ENCODE measurements at regions not wholly inside any gene's neighbourhood (a gene's known extent, or its start where the extent isn't known, plus 50 kb on each side); places are given as distances from the start of the nearest gene placed in this dataset.
A peak's percentile ranks its signal among the peaks of the same experiment; 100 is the strongest.

GRCh38 chr6:27156874-27157458 lies 90.5 kb upstream of the PRSS16 start:
- no peak for TF ChIP-seq CTCF (IDR thresholded peaks at IDR 0.05)
- intact Hi-C loops (cut with micrococcal nuclease): loop anchor here (10.0 kb wide), 1 partner anchor 738 kb away; a partner anchor contains a TSS

GRCh38 chr6:27157459-27158315 lies 89.8 kb upstream of the PRSS16 start:
- H3K79me2 ChIP-seq (ENCODE audit: insufficient read depth, low read length): no peaks in the 10 kb centered on the region
- intact Hi-C loops (cut with micrococcal nuclease): loop anchor here (1.0 to 10.0 kb wide), 2 partner anchors 30 to 737 kb away; a partner anchor contains a TSS
- WGBS (ENCODE audit: insufficient coverage): 0% methylated on average over 30 of the region's 34 CpGs
- H3K4me1 ChIP-seq (ENCODE audit: control insufficient read depth in 1 of 2, insufficient read depth in 2 of 2, low read length in 2 of 2): peaks cover 16% of the 10 kb centered on the region in 2 donors
- Mint-ChIP-seq H3K9me3 (no peaks in the 10 kb centered on the region), H3K27me3 (ENCODE audit: low read depth in 3 of 3) (peaks cover 0 to 8% (median 7%) of the 10 kb centered on the region in 3 donors), H3K4me3 (peak overlapping the region; percentile 78 to 91), H3K36me3 (no peaks in the 10 kb centered on the region), H3K4me1 (peaks cover 23% of the 10 kb centered on the region), H3K27ac (peak overlapping the region in 1 of 7 donors; percentile 73)
- H2AFZ ChIP-seq (ENCODE audit: insufficient read depth, low read depth, low read length, poor library complexity, severe bottlenecking): peak overlapping the region; percentile 67
- H3K9ac ChIP-seq (ENCODE audit: insufficient read depth, low read length, poor library complexity, severe bottlenecking): no peak overlapping the region
- DNase-seq: peak; percentile 61 to 79 (median 74)
- H3K27ac ChIP-seq (ENCODE audit: low read depth in 1 of 2, low read length in 2 of 2): no peak overlapping the region
- H3K27me3 ChIP-seq (ENCODE audit: control insufficient read depth in 2 of 2, insufficient read depth in 2 of 2, low read length in 2 of 2): no peaks in the 10 kb centered on the region
- H3K36me3 ChIP-seq (replicated peaks in 1 of 2; ENCODE audit: control insufficient read depth in 1 of 2, insufficient read depth in 2 of 2, low read length in 2 of 2): no peaks in the 10 kb centered on the region
- peak overlapping the region; percentile 32 to 67 (median 33) for H3K4me3 ChIP-seq (replicated peaks in 1 of 3; ENCODE audit: low read depth in 2 of 3, low read length in 3 of 3)
- H3K4me2 ChIP-seq (replicated peaks; ENCODE audit: extremely low read depth, low read length, poor library complexity, severe bottlenecking): peak overlapping the region; percentile 81
- TF ChIP-seq CTCF (IDR thresholded peaks at IDR 0.05): peak; percentile 65
- H4K20me1 ChIP-seq (ENCODE audit: insufficient read depth, low read length): no peaks in the 10 kb centered on the region
- H3K9me3 ChIP-seq (replicated peaks in 1 of 2; ENCODE audit: control insufficient read depth in 1 of 2, insufficient read depth in 1 of 2, low read length in 2 of 2): no peaks in the 10 kb centered on the region

More at GRCh38 chr6:27156874-27157458, 90.5 kb upstream of the PRSS16 start:
- Histone ChIP-seq H3K27me3 (ENCODE audit: control insufficient read depth in 2 of 2, insufficient read depth in 2 of 2, low read length in 2 of 2) (no peaks in the 10 kb centered on the region), H2AFZ (ENCODE audit: insufficient read depth, low read depth, low read length, poor library complexity, severe bottlenecking) (peak overlapping the region; percentile 67), H3K4me2 (replicated peaks; ENCODE audit: extremely low read depth, low read length, poor library complexity, severe bottlenecking) (peak overlapping the region; percentile 81), H3K9ac (ENCODE audit: insufficient read depth, low read length, poor library complexity, severe bottlenecking) (no peak overlapping the region), H3K79me2 (ENCODE audit: insufficient read depth, low read length) (no peaks in the 10 kb centered on the region), H3K4me3 (replicated peaks in 1 of 3; ENCODE audit: low read depth in 2 of 3, low read length in 3 of 3) (peak overlapping the region; percentile 32 to 67 (median 33)), H4K20me1 (ENCODE audit: insufficient read depth, low read length) (no peaks in the 10 kb centered on the region), H3K4me1 (ENCODE audit: control insufficient read depth in 1 of 2, insufficient read depth in 2 of 2, low read length in 2 of 2) (peaks cover 16% of the 10 kb centered on the region in 2 donors), H3K27ac (ENCODE audit: low read depth in 1 of 2, low read length in 2 of 2) (no peak overlapping the region), H3K9me3 (replicated peaks in 1 of 2; ENCODE audit: control insufficient read depth in 1 of 2, insufficient read depth in 1 of 2, low read length in 2 of 2) (no peaks in the 10 kb centered on the region), H3K36me3 (replicated peaks in 1 of 2; ENCODE audit: control insufficient read depth in 1 of 2, insufficient read depth in 2 of 2, low read length in 2 of 2) (no peaks in the 10 kb centered on the region)
- WGBS (ENCODE audit: insufficient coverage): 28% methylated on average over 13 of the region's 15 CpGs
- H3K36me3 Mint-ChIP-seq: no peaks in the 10 kb centered on the region
- H3K27ac Mint-ChIP-seq: peak overlapping the region in 1 of 7 donors; percentile 12
- H3K27me3 Mint-ChIP-seq (ENCODE audit: low read depth in 3 of 3): peaks cover 0 to 8% (median 7%) of the 10 kb centered on the region in 3 donors
- peak in 1 of 3 donors; percentile 11 for DNase-seq
- peak overlapping the region; percentile 78 to 91 for H3K4me3 Mint-ChIP-seq
- H3K9me3 Mint-ChIP-seq: no peaks in the 10 kb centered on the region
- H3K4me1 Mint-ChIP-seq: peaks cover 23% of the 10 kb centered on the region
